ENCODE measurements at regions not wholly inside any gene's neighbourhood (a gene's known extent, or its start where the extent isn't known, plus 50 kb on each side); places are given as distances from the start of the nearest gene placed in this dataset.
"Not testable (repeated sequence)": the region's sequence is repeated elsewhere in the genome, so short reads cannot be mapped to it uniquely, and the experiment has no call there.

DNA sequence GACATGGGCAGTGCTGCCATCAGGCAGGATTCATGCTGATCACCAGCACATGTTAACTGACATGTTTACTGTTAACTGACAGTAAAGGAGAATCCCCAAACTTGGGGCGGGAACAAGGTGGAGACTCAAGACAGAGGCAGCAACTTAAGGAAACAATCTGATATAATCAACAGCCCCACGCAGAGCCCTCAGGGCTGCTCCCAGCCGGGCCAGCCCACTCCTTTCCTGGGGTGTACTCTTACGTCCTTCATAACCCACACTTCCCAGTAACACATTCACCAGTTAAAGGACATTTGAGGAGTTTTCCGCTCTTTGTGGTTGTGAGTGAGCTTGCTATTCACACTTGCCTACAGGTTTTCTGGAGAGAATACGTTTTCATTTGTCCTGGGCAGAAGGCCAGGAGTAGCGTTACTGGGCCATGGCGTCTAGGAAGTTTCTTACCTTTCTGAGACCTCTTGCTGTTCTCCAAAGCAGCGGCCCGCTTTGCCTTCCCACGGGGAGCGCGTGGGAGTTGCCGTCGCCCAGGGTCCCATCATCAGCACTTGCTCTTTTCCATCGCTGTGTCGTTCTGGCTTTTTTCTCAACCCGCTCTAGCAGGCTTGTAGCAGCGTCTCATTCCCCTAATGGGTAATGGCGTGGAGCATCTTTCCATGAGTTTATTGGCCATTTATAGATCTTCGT, 56.4 kb downstream of the FOXF2 start:
- Histone ChIP-seq H3K56ac (ENCODE audit: low read length) (no peak overlapping the region), H3K23ac (ENCODE audit: low read length) (no peak overlapping the region), H3K18ac (ENCODE audit: low read length) (no peak overlapping the region), H3K27me3 (ENCODE audit: insufficient read depth, low read length, poor library complexity) (no peaks in the 10 kb centered on the region), H3K79me1 (ENCODE audit: low read length) (no peaks in the 10 kb centered on the region), H3K79me2 (ENCODE audit: control insufficient read depth, insufficient read depth, low read length) (no peaks in the 10 kb centered on the region), H3K4ac (ENCODE audit: low read depth, low read length) (no peak overlapping the region), H3K4me2 (ENCODE audit: low read length) (no peak overlapping the region), H2BK120ac (ENCODE audit: low read depth, low read length) (no peak overlapping the region), H3K36me3 (ENCODE audit: control insufficient read depth, insufficient read depth, low read length) (no peaks in the 10 kb centered on the region), H3K4me1 (ENCODE audit: control insufficient read depth, low read depth, low read length) (no peaks in the 10 kb centered on the region), H2AK5ac (ENCODE audit: low read length) (no peak overlapping the region), H4K8ac (ENCODE audit: low read depth, low read length) (no peak overlapping the region), H3K9ac (ENCODE audit: low read length) (no peak overlapping the region), H3K27ac (ENCODE audit: low read depth, low read length) (no peak overlapping the region), H2BK5ac (ENCODE audit: low read length) (no peak overlapping the region), H4K5ac (ENCODE audit: low read length) (no peak overlapping the region), H3K4me3 (ENCODE audit: low read length) (no peak overlapping the region), H2BK15ac (replicated peaks; ENCODE audit: low read depth) (no peak overlapping the region)
- peak; percentile 10 for DNase-seq
- WGBS (ENCODE audit: extremely low coverage, insufficient coverage, low lambda C conversion rate): no CpG with 5 or more reads among the region's 21 CpGs

DNA sequence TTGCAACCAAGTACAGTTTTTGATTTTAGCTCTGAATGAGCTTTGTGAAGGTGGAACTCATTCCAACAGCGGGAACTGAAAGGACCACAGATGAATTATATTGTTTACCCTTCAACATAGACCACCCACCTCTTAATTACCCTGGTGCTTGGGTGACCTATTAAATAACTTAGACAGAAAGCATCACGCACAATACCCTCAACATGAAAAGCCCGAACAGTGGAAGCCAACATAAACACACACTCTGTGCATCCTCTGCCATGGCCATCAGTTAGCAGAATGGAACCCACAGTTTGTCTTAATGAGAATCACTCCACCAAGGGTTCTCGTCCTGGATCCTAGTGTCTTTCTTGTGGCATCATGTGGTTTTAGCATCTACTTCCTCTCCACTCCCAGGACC, 60.5 kb downstream of the FOXF2 start:
- H2BK15ac ChIP-seq (replicated peaks; ENCODE audit: low read depth): no peak overlapping the region
- H4K8ac ChIP-seq (ENCODE audit: low read depth, low read length): no peak overlapping the region
- no peak overlapping the region for H2BK5ac ChIP-seq (ENCODE audit: low read length)
- no peak overlapping the region for H2BK120ac ChIP-seq (ENCODE audit: low read depth, low read length)
- H3K56ac ChIP-seq (ENCODE audit: low read length): no peak overlapping the region
- H3K79me1 ChIP-seq (ENCODE audit: low read length): no peaks in the 10 kb centered on the region
- WGBS (ENCODE audit: extremely low coverage, insufficient coverage, low lambda C conversion rate): no CpG with 5 or more reads among the region's 4 CpGs
- no peak overlapping the region for H3K9ac ChIP-seq (ENCODE audit: low read length)
- no peak overlapping the region for H3K4ac ChIP-seq (ENCODE audit: low read depth, low read length)
- H3K4me3 ChIP-seq (ENCODE audit: low read length): no peak overlapping the region
- no peaks in the 10 kb centered on the region for H3K27me3 ChIP-seq (ENCODE audit: insufficient read depth, low read length, poor library complexity)
- H3K79me2 ChIP-seq (ENCODE audit: control insufficient read depth, insufficient read depth, low read length): no peaks in the 10 kb centered on the region
- H3K23ac ChIP-seq (ENCODE audit: low read length): no peak overlapping the region
- no peak overlapping the region for H3K18ac ChIP-seq (ENCODE audit: low read length)
- no peak for DNase-seq
- H3K4me1 ChIP-seq (ENCODE audit: control insufficient read depth, low read depth, low read length): no peaks in the 10 kb centered on the region
- no peak overlapping the region for H3K4me2 ChIP-seq (ENCODE audit: low read length)
- H4K5ac ChIP-seq (ENCODE audit: low read length): no peak overlapping the region
- H2AK5ac ChIP-seq (ENCODE audit: low read length): no peak overlapping the region
- no peaks in the 10 kb centered on the region for H3K36me3 ChIP-seq (ENCODE audit: control insufficient read depth, insufficient read depth, low read length)
- H3K27ac ChIP-seq (ENCODE audit: low read depth, low read length): no peak overlapping the region

DNA sequence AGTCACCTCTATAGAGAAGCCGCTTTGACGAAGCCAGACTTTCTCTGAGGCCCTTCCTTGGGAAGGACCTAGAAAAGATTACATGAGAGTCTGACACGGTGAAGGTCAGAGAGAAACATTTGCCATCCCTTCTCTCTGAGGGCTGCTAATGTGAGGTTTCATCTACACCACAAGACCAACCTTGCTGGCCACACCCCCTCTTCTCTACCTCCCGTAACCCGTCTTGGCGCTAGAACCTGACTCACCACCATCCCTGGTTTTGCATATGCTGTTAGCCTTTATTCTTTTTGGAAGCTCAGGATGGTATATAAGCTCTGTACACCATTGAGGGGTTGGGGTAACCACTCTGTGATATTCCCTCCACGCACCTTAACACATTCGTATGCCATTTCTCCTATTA, 63.6 kb downstream of the FOXF2 start:
- H3K36me3 ChIP-seq (ENCODE audit: control insufficient read depth, insufficient read depth, low read length): no peaks in the 10 kb centered on the region
- no peak overlapping the region for H3K23ac ChIP-seq (ENCODE audit: low read length)
- H3K79me2 ChIP-seq (ENCODE audit: control insufficient read depth, insufficient read depth, low read length): no peaks in the 10 kb centered on the region
- DNase-seq: no peak
- H2BK15ac ChIP-seq (replicated peaks; ENCODE audit: low read depth): no peak overlapping the region
- H3K56ac ChIP-seq (ENCODE audit: low read length): no peak overlapping the region
- no peak overlapping the region for H3K4me3 ChIP-seq (ENCODE audit: low read length)
- no CpG with 5 or more reads among the region's 8 CpGs for WGBS (ENCODE audit: extremely low coverage, insufficient coverage, low lambda C conversion rate)
- no peaks in the 10 kb centered on the region for H3K79me1 ChIP-seq (ENCODE audit: low read length)
- H2BK5ac ChIP-seq (ENCODE audit: low read length): no peak overlapping the region
- no peaks in the 10 kb centered on the region for H3K27me3 ChIP-seq (ENCODE audit: insufficient read depth, low read length, poor library complexity)
- no peak overlapping the region for H3K4ac ChIP-seq (ENCODE audit: low read depth, low read length)
- H3K27ac ChIP-seq (ENCODE audit: low read depth, low read length): no peak overlapping the region
- no peak overlapping the region for H4K8ac ChIP-seq (ENCODE audit: low read depth, low read length)
- no peak overlapping the region for H2AK5ac ChIP-seq (ENCODE audit: low read length)
- H3K9ac ChIP-seq (ENCODE audit: low read length): no peak overlapping the region
- H4K5ac ChIP-seq (ENCODE audit: low read length): no peak overlapping the region
- no peak overlapping the region for H3K18ac ChIP-seq (ENCODE audit: low read length)
- H3K4me1 ChIP-seq (ENCODE audit: control insufficient read depth, low read depth, low read length): no peaks in the 10 kb centered on the region
- H2BK120ac ChIP-seq (ENCODE audit: low read depth, low read length): no peak overlapping the region
- H3K4me2 ChIP-seq (ENCODE audit: low read length): no peak overlapping the region

DNA sequence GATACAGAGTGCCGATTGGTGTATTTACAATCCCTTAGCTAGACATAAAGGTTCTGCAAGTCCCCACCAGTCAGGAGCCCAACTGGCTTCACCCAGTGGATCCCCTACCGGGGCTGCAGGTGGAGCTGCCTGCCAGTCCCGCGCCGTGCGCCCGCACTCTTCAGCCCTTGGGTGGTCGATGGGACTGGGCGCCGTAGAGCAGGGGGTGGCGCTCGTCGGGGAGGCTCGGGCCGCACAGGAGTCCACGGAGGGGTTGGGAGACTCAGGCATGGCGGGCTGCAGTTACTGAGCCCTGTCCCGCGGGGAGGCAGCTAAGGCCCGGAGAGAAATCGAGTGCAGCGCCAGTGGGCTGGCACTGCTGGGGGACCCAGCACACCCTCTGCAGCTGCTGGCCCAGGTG, 67.4 kb downstream of the FOXF2 start:
- not testable (repeated sequence) for H3K23ac ChIP-seq (ENCODE audit: low read length); H3K79me2 ChIP-seq (ENCODE audit: control insufficient read depth, insufficient read depth, low read length); H3K79me1 ChIP-seq (ENCODE audit: low read length); H2AK5ac ChIP-seq (ENCODE audit: low read length); H3K56ac ChIP-seq (ENCODE audit: low read length); H2BK5ac ChIP-seq (ENCODE audit: low read length); H3K27ac ChIP-seq (ENCODE audit: low read depth, low read length); H3K36me3 ChIP-seq (ENCODE audit: control insufficient read depth, insufficient read depth, low read length); H3K4me2 ChIP-seq (ENCODE audit: low read length); H3K18ac ChIP-seq (ENCODE audit: low read length); H4K5ac ChIP-seq (ENCODE audit: low read length); H2BK15ac ChIP-seq (replicated peaks; ENCODE audit: low read depth); H3K4me3 ChIP-seq (ENCODE audit: low read length); H3K4me1 ChIP-seq (ENCODE audit: control insufficient read depth, low read depth, low read length); H2BK120ac ChIP-seq (ENCODE audit: low read depth, low read length); H4K8ac ChIP-seq (ENCODE audit: low read depth, low read length); H3K4ac ChIP-seq (ENCODE audit: low read depth, low read length); H3K27me3 ChIP-seq (ENCODE audit: insufficient read depth, low read length, poor library complexity); DNase-seq; H3K9ac ChIP-seq (ENCODE audit: low read length)
- WGBS (ENCODE audit: extremely low coverage, insufficient coverage, low lambda C conversion rate): no CpG with 5 or more reads among the region's 22 CpGs

DNA sequence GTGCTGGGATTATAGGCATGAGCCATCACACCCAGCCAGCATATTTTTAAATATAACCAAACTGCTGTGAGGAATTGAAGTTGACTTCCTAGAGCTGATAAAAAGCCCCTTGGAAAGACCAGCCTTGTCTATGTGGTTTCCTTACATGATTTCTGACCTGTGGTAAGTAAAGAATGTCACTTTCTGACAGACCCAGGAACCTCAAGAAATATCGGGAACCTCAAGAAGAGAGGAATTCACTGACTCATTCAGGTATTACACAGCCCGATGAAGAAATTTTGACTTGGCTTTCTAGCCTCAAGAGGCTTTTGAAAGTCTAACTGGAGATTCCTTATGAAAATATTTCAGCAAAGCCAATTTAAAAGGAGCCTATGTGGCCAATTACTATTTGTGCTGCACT, 71.8 kb downstream of the FOXF2 start:
- H4K8ac ChIP-seq (ENCODE audit: low read depth, low read length): no peak overlapping the region
- WGBS (ENCODE audit: extremely low coverage, insufficient coverage, low lambda C conversion rate): no CpG with 5 or more reads among the region's 2 CpGs
- no peak for DNase-seq

DNA sequence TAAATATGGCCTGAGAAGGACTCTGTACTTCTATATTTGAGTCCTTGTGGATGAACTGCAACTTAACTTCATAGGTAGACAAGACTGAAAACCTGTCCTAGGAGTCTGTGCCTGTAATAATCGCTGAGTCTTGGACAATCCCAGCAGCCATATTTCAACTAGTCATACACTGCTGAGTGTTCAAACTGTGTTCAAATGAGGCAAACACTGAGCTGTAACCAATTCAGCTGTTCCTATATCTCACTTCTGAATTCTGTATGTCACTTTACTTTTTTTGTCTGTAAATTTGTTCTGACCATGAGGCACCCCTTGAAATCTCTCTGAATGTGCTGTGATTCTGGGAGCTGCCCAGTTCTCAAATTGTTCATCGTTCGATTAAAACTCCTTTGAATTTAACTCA, 72.4 kb downstream of the FOXF2 start:
- Histone ChIP-seq H3K4me3 (ENCODE audit: low read length) (no peak overlapping the region), H3K27me3 (ENCODE audit: insufficient read depth, low read length, poor library complexity) (no peaks in the 10 kb centered on the region), H3K4ac (ENCODE audit: low read depth, low read length) (no peak overlapping the region), H3K23ac (ENCODE audit: low read length) (no peak overlapping the region), H3K4me1 (ENCODE audit: control insufficient read depth, low read depth, low read length) (no peaks in the 10 kb centered on the region), H3K18ac (ENCODE audit: low read length) (no peak overlapping the region), H4K5ac (ENCODE audit: low read length) (no peak overlapping the region), H3K56ac (ENCODE audit: low read length) (no peak overlapping the region), H3K27ac (ENCODE audit: low read depth, low read length) (no peak overlapping the region), H3K79me1 (ENCODE audit: low read length) (no peaks in the 10 kb centered on the region), H3K4me2 (ENCODE audit: low read length) (no peak overlapping the region), H2AK5ac (ENCODE audit: low read length) (no peak overlapping the region), H3K36me3 (ENCODE audit: control insufficient read depth, insufficient read depth, low read length) (no peaks in the 10 kb centered on the region), H3K9ac (ENCODE audit: low read length) (no peak overlapping the region), H2BK5ac (ENCODE audit: low read length) (no peak overlapping the region), H3K79me2 (ENCODE audit: control insufficient read depth, insufficient read depth, low read length) (no peaks in the 10 kb centered on the region), H2BK120ac (ENCODE audit: low read depth, low read length) (no peak overlapping the region), H2BK15ac (replicated peaks; ENCODE audit: low read depth) (no peak overlapping the region), H4K8ac (ENCODE audit: low read depth, low read length) (no peak overlapping the region)
- WGBS (ENCODE audit: extremely low coverage, insufficient coverage, low lambda C conversion rate): no CpG with 5 or more reads among the region's 3 CpGs
- no peak for DNase-seq

More for the DNA sequence above, 71.8 kb downstream of the FOXF2 start:
- H2BK5ac ChIP-seq (ENCODE audit: low read length): no peak overlapping the region
- no peak overlapping the region for H2BK120ac ChIP-seq (ENCODE audit: low read depth, low read length)
- no peak overlapping the region for H3K27ac ChIP-seq (ENCODE audit: low read depth, low read length)
- no peak overlapping the region for H2AK5ac ChIP-seq (ENCODE audit: low read length)
- no peak overlapping the region for H3K4ac ChIP-seq (ENCODE audit: low read depth, low read length)
- no peak overlapping the region for H3K56ac ChIP-seq (ENCODE audit: low read length)
- H3K79me2 ChIP-seq (ENCODE audit: control insufficient read depth, insufficient read depth, low read length): no peaks in the 10 kb centered on the region
- H3K18ac ChIP-seq (ENCODE audit: low read length): no peak overlapping the region
- H3K9ac ChIP-seq (ENCODE audit: low read length): no peak overlapping the region
- H3K4me2 ChIP-seq (ENCODE audit: low read length): no peak overlapping the region
- H3K27me3 ChIP-seq (ENCODE audit: insufficient read depth, low read length, poor library complexity): no peaks in the 10 kb centered on the region
- H3K23ac ChIP-seq (ENCODE audit: low read length): no peak overlapping the region
- no peak overlapping the region for H4K5ac ChIP-seq (ENCODE audit: low read length)
- no peak overlapping the region for H3K4me3 ChIP-seq (ENCODE audit: low read length)
- H3K36me3 ChIP-seq (ENCODE audit: control insufficient read depth, insufficient read depth, low read length): no peaks in the 10 kb centered on the region
- H3K79me1 ChIP-seq (ENCODE audit: low read length): no peaks in the 10 kb centered on the region
- H3K4me1 ChIP-seq (ENCODE audit: control insufficient read depth, low read depth, low read length): no peaks in the 10 kb centered on the region
- H2BK15ac ChIP-seq (replicated peaks; ENCODE audit: low read depth): no peak overlapping the region
